ENCODE measurements at regions not wholly inside any gene's neighbourhood (a gene's known extent, or its start where the extent isn't known, plus 50 kb on each side); places are given as distances from the start of the nearest gene placed in this dataset.

DNA sequence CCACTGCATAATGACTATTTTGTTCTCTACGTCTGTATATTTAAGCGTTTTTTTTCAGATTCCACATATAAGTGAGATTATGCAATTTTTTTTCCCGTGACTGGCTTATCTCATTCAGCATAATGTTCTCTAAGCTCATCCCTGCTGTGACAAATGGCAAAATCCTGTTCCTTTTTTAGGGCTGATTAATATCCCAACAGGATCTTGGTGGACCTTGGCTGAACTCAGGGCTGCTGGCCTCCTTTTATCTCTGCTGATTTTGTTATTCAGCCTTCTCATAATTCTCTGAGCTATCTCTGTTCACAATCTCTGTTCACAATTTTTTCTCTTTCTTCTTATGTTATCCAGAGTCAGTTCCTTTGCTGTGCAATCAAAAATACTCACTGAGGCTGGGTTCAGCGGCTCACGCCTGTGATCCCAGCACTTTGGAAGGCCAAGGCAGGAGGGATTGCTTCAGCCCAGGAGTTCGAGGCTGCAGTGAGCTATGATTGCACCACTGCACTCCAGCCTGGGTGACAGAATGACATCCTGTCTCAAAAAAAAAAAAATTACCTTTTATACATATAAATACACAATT, 1035.9 kb upstream of the AUTS2 start:
- no peak for DNase-seq (ENCODE audit: low spot score)
- Mint-ChIP-seq H3K27me3 (ENCODE audit: insufficient read depth) (no peaks in the 10 kb centered on the region), H3K9me3 (peaks cover 34% of the 10 kb centered on the region), H3K4me1 (ENCODE audit: low read depth) (no peaks in the 10 kb centered on the region), H3K36me3 (ENCODE audit: low read depth) (no peaks in the 10 kb centered on the region), H3K27ac (no peak overlapping the region), H3K4me3 (no peak overlapping the region)
- intact Hi-C loops (cut with micrococcal nuclease) = no loop called here

DNA sequence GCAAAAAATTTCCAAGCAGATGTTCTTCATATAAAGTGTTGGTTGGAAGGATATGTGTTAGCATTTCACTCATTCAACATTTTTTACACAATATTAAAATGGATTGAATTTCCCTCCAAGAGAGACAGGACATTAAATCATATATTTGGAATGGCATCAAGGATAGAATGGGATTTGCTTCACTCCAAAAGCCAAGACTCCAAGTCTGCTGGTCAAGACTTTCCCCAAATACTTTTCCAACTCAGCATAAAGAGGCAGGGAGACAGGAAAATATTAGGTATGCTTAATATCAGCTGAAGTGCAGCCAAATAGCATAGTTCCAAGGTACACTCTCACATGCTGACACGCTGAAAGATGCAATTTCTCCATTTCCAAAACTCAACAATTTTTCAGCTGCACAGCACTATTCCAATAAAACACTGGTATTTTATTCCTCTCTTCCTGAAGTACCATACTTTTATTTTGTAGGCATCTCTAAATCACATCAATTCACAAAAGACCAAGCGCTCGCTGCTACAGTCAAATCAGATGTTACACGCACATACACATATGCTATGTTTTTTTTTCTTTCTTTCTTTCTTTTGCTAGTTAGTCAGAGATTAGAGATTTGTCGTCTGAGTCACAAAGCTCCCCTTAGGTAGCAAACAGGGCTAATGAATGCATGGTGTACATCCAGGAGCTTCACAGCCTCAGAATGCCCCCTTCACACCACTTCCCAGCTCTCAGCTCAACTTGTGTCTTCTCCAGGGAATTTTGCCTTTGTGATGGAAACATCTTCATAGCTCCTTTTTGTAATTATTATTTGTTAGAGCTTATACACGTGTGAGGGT, 1033.8 kb upstream of the AUTS2 start:
- Mint-ChIP-seq H3K27ac (no peak overlapping the region), H3K36me3 (ENCODE audit: low read depth) (no peaks in the 10 kb centered on the region), H3K27me3 (ENCODE audit: insufficient read depth) (no peaks in the 10 kb centered on the region), H3K9me3 (peaks cover 46% of the 10 kb centered on the region), H3K4me1 (ENCODE audit: low read depth) (no peaks in the 10 kb centered on the region), H3K4me3 (no peak overlapping the region)
- DNase-seq (ENCODE audit: low spot score) = no peak
- intact Hi-C loops (cut with micrococcal nuclease) = no loop called here

DNA sequence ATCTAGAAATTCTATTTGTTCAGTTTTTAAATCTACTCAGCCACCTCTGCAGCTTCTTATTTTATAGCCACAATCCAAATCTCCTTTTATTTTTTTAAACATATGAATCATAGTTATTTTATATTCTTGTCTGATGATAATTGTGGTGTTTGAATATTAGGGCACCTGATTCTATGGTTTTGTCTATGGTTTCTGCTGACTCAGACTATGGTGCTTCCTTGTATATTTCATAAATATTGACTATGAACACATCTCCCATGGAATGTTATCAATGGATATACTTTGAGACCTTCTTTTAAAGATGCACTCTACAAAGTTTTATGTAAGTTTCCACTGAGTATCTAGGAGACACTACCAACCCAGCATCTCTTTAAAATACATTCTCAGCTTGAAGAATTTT, 1027.0 kb upstream of the AUTS2 start:
- intact Hi-C loops (cut with micrococcal nuclease) = no loop called here
- H3K36me3 Mint-ChIP-seq (ENCODE audit: low read depth) = no peaks in the 10 kb centered on the region
- no peak overlapping the region for H3K4me3 Mint-ChIP-seq
- no peak for DNase-seq (ENCODE audit: low spot score)
- peaks cover 24% of the 10 kb centered on the region for H3K9me3 Mint-ChIP-seq
- no peaks in the 10 kb centered on the region for H3K4me1 Mint-ChIP-seq (ENCODE audit: low read depth)
- H3K27ac Mint-ChIP-seq = no peak overlapping the region
- H3K27me3 Mint-ChIP-seq (ENCODE audit: insufficient read depth) = no peaks in the 10 kb centered on the region

DNA sequence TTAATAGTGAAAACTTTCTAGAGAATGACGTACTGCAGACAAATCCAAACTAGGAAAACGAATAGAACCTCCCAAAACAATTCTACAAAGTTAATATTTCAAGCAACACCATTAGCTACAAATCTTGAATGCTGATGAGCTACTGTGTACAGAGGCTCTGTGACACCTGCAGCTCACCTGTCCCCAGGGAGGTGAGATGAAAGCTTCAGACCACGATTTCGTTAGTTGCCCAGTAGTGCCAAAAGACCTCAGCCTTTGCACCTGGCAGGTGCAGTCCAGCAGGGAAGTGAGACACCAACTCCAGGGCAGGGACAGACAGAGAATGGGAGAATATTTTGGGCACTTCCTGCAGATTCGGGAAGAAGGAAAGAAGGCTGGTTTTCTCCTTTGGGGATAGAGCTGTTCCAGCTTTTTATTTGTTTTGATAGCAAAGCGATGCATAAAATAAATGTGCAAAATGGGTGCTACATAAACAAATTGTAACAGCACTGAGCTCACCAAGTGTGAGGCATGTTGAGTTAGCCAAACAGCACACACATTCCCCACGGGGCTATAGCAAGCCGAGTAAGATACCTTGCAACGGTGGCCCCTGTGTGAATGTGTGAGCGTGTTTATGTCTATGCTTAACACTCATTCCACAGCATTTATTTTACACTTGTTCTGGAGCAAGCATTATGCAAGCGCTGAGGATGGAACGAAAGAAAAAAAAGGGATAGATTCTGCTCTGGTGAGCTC, 1024.8 kb upstream of the AUTS2 start:
- H3K27ac Mint-ChIP-seq = no peak overlapping the region
- H3K36me3 Mint-ChIP-seq (ENCODE audit: low read depth) = no peaks in the 10 kb centered on the region
- H3K9me3 Mint-ChIP-seq = peaks cover 14% of the 10 kb centered on the region
- H3K4me3 Mint-ChIP-seq = no peak overlapping the region
- no peaks in the 10 kb centered on the region for H3K4me1 Mint-ChIP-seq (ENCODE audit: low read depth)
- intact Hi-C loops (cut with micrococcal nuclease) = no loop called here
- DNase-seq (ENCODE audit: low spot score) = no peak
- no peaks in the 10 kb centered on the region for H3K27me3 Mint-ChIP-seq (ENCODE audit: insufficient read depth)

DNA sequence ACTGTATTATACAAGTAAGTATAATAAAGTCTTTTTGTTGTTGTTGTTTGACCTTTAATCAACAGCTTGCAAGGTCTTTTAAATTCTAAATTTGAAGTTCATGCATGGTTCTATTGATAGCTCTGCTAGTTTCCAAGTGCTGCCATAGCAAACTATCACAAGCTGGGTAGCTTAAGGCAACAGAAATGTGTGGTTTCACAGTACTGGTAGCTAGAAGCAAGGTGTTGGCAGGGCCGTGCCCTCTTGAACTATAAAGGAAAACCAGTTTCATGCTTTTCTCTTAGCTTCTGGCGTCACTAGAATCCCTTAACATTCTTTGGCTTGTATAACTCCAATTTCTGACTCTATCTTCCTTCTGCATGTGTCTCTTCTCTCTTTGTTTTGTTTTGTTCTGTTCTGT, 1021.9 kb upstream of the AUTS2 start:
- Mint-ChIP-seq H3K4me3 (no peak overlapping the region), H3K27ac (no peak overlapping the region), H3K4me1 (ENCODE audit: low read depth) (no peaks in the 10 kb centered on the region), H3K27me3 (ENCODE audit: insufficient read depth) (no peaks in the 10 kb centered on the region), H3K9me3 (peaks cover 23% of the 10 kb centered on the region), H3K36me3 (ENCODE audit: low read depth) (no peaks in the 10 kb centered on the region)
- no peak for DNase-seq (ENCODE audit: low spot score)
- intact Hi-C loops (cut with micrococcal nuclease) = no loop called here

DNA sequence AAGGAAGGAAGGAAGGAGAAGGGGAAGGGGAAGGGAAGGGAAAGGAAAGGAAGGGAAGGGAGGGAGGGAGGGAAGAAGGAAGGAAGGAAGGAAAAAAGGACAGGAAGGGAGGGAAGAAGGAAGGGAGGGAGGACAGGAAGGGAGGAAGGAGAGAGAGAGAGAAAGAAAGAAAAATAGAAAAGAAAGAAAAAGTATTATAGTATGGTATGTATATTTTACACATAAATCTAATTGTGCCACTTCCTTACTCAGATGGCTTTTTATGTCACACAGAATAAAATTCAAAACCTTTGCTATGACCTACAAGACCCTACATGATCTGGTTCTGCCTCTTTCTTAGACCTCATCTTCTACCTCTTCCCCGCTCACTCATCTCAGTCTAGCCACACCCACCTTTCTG, 1016.9 kb upstream of the AUTS2 start:
- Mint-ChIP-seq H3K4me1 (ENCODE audit: low read depth) (no peaks in the 10 kb centered on the region), H3K27ac (no peak overlapping the region), H3K27me3 (ENCODE audit: insufficient read depth) (no peaks in the 10 kb centered on the region), H3K9me3 (peaks cover 33% of the 10 kb centered on the region), H3K4me3 (no peak overlapping the region), H3K36me3 (ENCODE audit: low read depth) (no peaks in the 10 kb centered on the region)
- no peak for DNase-seq (ENCODE audit: low spot score)
- intact Hi-C loops (cut with micrococcal nuclease) = no loop called here

DNA sequence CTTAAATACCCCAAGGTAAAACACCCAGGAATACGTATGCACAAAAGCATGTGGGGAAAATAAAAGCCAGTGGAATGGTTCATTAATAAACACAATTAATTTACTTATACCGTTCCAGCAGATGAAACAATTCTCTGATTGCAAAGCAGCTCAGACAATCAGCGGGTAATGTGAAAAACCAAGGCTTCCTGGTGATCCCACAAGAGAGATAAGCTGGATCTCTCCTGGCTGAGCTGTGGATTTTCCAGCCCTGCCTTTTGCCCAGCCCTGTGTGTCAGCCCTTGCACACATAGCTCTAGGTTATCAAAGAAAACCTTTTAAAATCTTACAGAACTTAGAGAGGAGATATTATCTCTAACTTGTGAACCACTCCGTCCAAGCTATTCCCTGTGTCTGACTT, 1010.7 kb upstream of the AUTS2 start:
- Mint-ChIP-seq H3K27ac (no peak overlapping the region), H3K4me3 (no peak overlapping the region), H3K9me3 (peaks cover 24% of the 10 kb centered on the region), H3K36me3 (ENCODE audit: low read depth) (no peaks in the 10 kb centered on the region), H3K4me1 (ENCODE audit: low read depth) (no peaks in the 10 kb centered on the region), H3K27me3 (ENCODE audit: insufficient read depth) (no peaks in the 10 kb centered on the region)
- intact Hi-C loops (cut with micrococcal nuclease) = no loop called here
- no peak for DNase-seq (ENCODE audit: low spot score)

DNA sequence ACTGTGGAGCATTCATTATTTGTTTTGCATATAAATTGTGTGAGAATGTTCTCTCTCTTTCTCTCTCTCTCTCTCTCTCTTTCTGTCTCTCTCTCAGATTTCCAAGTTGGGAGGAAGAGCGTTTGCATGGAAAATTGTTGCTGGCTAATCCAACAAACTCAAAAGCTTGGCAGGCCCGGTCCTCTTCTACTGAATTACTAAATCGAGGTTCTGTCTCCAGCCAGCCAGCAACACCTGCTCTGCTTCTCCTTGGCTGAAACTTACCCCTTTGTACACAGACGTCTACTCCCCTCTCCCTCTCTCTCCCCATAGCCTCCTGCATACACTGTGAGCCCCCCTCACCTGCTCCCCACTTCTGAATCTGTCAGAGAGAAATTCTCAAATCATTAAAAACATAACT, 996.4 kb upstream of the AUTS2 start:
- peaks cover 36% of the 10 kb centered on the region for H3K9me3 Mint-ChIP-seq
- no peaks in the 10 kb centered on the region for H3K36me3 Mint-ChIP-seq (ENCODE audit: low read depth)
- intact Hi-C loops (cut with micrococcal nuclease) = no loop called here
- no peaks in the 10 kb centered on the region for H3K27me3 Mint-ChIP-seq (ENCODE audit: insufficient read depth)
- no peak for DNase-seq (ENCODE audit: low spot score)
- no peaks in the 10 kb centered on the region for H3K4me1 Mint-ChIP-seq (ENCODE audit: low read depth)
- no peak overlapping the region for H3K4me3 Mint-ChIP-seq
- H3K27ac Mint-ChIP-seq = peak overlapping the region; percentile 22

DNA sequence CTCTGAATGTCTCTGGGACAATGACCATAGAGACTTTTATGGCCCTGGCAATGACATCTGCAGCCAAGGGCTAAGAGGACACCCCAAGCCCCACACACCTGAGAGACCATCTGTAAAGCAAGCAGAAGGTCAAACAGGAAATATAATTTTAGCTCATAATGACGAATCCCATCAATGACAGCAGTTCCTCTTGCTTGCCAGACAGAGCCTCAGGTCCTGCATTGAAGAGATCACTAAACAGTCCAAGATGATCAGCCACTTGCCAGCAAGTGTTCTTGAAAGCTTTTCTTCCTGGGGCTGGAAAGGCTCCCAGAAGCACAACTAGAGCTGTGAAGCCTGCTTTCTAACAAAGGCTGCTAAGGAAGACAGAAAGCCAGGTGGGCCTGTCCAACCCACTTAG, 993.7 kb upstream of the AUTS2 start:
- H3K27ac Mint-ChIP-seq = no peak overlapping the region
- intact Hi-C loops (cut with micrococcal nuclease) = no loop called here
- H3K27me3 Mint-ChIP-seq (ENCODE audit: insufficient read depth) = no peaks in the 10 kb centered on the region
- H3K4me1 Mint-ChIP-seq (ENCODE audit: low read depth) = no peaks in the 10 kb centered on the region
- peaks cover 28% of the 10 kb centered on the region for H3K9me3 Mint-ChIP-seq
- DNase-seq (ENCODE audit: low spot score) = no peak
- H3K4me3 Mint-ChIP-seq = no peak overlapping the region
- no peaks in the 10 kb centered on the region for H3K36me3 Mint-ChIP-seq (ENCODE audit: low read depth)

DNA sequence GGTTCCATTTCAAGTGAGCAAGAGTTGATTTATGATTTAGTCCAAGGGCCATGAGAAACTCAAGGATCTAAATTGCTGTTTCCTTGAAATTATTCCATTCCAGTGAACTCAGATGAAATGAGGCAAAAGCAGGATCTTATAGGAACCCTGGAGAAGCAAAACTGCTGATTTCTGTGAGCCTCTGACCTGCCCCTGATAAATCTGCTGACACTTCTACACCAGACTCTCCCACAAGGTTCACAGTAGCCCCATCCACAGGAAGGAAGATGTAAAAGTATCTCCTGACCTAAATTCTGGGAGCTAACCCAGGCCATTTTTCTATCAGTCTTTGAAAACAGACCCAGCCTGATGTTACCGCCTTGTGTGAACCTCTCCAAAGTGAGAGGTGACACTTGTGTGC, 987.6 kb upstream of the AUTS2 start:
- no peak for DNase-seq (ENCODE audit: low spot score)
- no peaks in the 10 kb centered on the region for H3K4me1 Mint-ChIP-seq (ENCODE audit: low read depth)
- no peaks in the 10 kb centered on the region for H3K36me3 Mint-ChIP-seq (ENCODE audit: low read depth)
- no peak overlapping the region for H3K4me3 Mint-ChIP-seq
- intact Hi-C loops (cut with micrococcal nuclease) = no loop called here
- no peak overlapping the region for H3K27ac Mint-ChIP-seq
- H3K27me3 Mint-ChIP-seq (ENCODE audit: insufficient read depth) = no peaks in the 10 kb centered on the region
- peaks cover 45% of the 10 kb centered on the region for H3K9me3 Mint-ChIP-seq

DNA sequence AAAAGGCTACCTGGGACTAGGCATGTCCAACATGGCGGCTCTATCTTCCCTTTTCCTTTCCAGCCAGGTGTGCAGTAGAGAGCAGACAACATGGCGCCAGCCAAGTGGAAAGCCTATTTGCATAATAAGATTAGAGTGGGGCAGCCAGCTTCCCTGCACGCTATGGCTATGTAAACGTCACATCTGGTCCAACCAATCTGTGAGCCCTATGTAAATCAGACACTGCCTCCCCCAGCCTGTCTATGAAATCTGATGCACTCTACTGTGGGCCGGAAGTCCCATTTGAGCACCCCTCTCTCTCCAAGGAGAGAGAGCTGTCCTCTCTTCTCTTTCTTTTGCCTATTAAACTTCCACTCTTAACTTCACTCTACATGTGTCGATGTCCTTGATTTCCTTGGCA, 984.9 kb upstream of the AUTS2 start:
- peaks cover 44% of the 10 kb centered on the region for H3K9me3 Mint-ChIP-seq
- no peak for DNase-seq (ENCODE audit: low spot score)
- no peaks in the 10 kb centered on the region for H3K36me3 Mint-ChIP-seq (ENCODE audit: low read depth)
- H3K27ac Mint-ChIP-seq = no peak overlapping the region
- no peaks in the 10 kb centered on the region for H3K27me3 Mint-ChIP-seq (ENCODE audit: insufficient read depth)
- no peaks in the 10 kb centered on the region for H3K4me1 Mint-ChIP-seq (ENCODE audit: low read depth)
- intact Hi-C loops (cut with micrococcal nuclease) = no loop called here
- H3K4me3 Mint-ChIP-seq = no peak overlapping the region

DNA sequence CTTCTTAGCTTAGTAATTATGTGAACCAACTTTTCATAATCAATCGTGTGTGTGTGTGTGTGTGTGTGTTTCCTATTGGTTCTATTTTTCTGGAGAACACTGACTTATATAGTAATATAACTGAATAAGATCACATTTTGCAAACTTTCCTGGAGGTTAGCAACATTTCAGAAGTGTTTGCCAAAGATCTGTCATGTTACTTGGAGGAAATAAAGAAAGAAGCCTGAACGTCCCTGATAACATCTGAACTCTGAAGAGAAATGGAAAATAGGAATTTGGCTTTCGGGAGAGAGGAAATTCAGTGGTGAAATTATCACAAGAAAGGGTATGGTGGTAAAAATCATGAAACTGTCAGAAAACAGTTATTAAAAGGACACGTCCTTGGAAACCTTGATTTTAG, 984.4 kb upstream of the AUTS2 start:
- H3K27me3 Mint-ChIP-seq (ENCODE audit: insufficient read depth) = no peaks in the 10 kb centered on the region
- no peak for DNase-seq (ENCODE audit: low spot score)
- no peaks in the 10 kb centered on the region for H3K4me1 Mint-ChIP-seq (ENCODE audit: low read depth)

DNA sequence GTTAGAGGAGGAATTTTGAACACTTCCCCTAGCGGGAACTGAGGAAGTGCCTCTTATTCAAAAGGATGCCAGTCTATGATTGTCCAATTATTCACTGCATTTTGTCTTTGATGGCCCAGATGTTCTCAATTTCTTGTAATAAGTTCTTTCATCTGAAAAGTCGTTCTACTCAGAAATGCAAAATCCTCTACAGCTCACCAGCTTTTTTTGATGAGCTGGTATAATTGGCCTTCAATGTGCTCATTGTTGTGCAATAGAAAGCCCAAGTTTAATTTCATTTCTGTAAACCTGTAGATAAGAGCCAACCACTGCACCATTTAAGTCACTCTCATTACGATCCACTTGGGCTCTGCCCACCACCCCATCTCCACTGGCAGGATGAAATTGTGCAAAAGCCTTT, 978.7 kb upstream of the AUTS2 start:
- Mint-ChIP-seq H3K36me3 (ENCODE audit: low read depth) (no peaks in the 10 kb centered on the region), H3K4me1 (ENCODE audit: low read depth) (no peaks in the 10 kb centered on the region), H3K4me3 (no peak overlapping the region), H3K9me3 (peaks cover 45% of the 10 kb centered on the region), H3K27ac (no peak overlapping the region), H3K27me3 (ENCODE audit: insufficient read depth) (no peaks in the 10 kb centered on the region)
- intact Hi-C loops (cut with micrococcal nuclease) = no loop called here
- no peak for DNase-seq (ENCODE audit: low spot score)

More for the DNA sequence above, 984.4 kb upstream of the AUTS2 start:
- H3K9me3 Mint-ChIP-seq = peaks cover 45% of the 10 kb centered on the region
- H3K36me3 Mint-ChIP-seq (ENCODE audit: low read depth) = no peaks in the 10 kb centered on the region
- no peak overlapping the region for H3K27ac Mint-ChIP-seq
- H3K4me3 Mint-ChIP-seq = no peak overlapping the region
- intact Hi-C loops (cut with micrococcal nuclease) = no loop called here

Data from activated T-helper 1 cell treated with anti-CD3 and anti-CD28 coated beads, Interleukin-12 subunit alpha, Interleukin-12 subunit beta, Interleukin-2, Interleukin-4 antibody, amounts not matched to agents 30 ng/mL and 10 ng/mL and 1 ng/mL, durations not matched to agents 14 hours and 24 hours and 36 hours (primary cell).